Left ventricle myocardium inferior (tissue), 1 donor: ENCODE measurements at regions not wholly inside any gene's neighbourhood (a gene's known extent, or its start where the extent isn't known, plus 50 kb on each side); places are given as distances from the start of the nearest gene placed in this dataset.

Source experiments
- DNase-seq: peaks from one replicate; pipeline ENCODE4 v3.0.0-alpha.2; 2020
- H3K27ac ChIP-seq: fragments of 200-600 bp; replicated peaks from 2 replicates; pipeline ENCODE4 v1.8.0; 2021
- H3K27me3 ChIP-seq: fragments of 200-600 bp; 2 replicates; pipeline ENCODE4 v1.8.0; 2021; ENCODE audit warnings: low read depth
- H3K36me3 ChIP-seq: fragments of 200-600 bp; 2 replicates; pipeline ENCODE4 v1.8.0; 2021
- H3K4me1 ChIP-seq: fragments of 200-600 bp; 2 replicates; pipeline ENCODE4 v1.8.0; 2021
- H3K4me3 ChIP-seq: fragments of 200-600 bp; 2 replicates; pipeline ENCODE4 v1.8.0; 2021; ENCODE audit warnings: mild to moderate bottlenecking, moderate library complexity
- H3K9me3 ChIP-seq: fragments of 200-600 bp; replicated peaks from 2 replicates; pipeline ENCODE4 v1.8.0; 2021
- intact Hi-C: fragments of 100-400 bp; cut with micrococcal nuclease; formaldehyde crosslinking; loops from one replicate; pipeline ENCODE4 v1.11.0; 2022
- TF ChIP-seq, protein P1 (sequence below): fragments of 200-600 bp; IDR thresholded peaks from 2 replicates; pipeline ENCODE4 v1.8.0; 2021; ENCODE audit warnings: antibody characterized with exemption, mild to moderate bottlenecking, borderline replicate concordance
- donor health status: DM: no; HTN: yes; CAD: no; lungs with severe emphysema.

DNA sequence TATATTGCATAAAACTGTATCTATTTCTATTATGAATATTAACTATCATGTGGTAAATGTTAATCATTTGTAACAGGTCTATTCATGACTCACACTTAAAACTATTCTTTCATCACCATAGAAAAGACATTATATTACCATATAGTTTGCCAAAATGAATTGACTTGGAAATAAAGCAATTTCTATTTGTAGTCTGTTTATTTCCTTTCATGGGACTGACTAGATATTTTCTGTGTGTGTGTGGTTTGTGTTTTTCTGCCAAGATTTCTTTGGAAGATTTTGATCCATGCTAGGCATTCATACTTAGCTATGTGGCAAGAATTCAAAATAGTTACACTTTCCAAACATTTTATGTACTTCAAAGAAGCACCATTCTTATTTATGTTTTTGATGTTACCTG is 522.5 kb upstream of the AGTR1 start:
- intact Hi-C loops = no loop called here
- Histone ChIP-seq H3K36me3 (no peaks in the 10 kb centered on the region), H3K4me3 (no peak overlapping the region), H3K27ac (no peak overlapping the region), H3K9me3 (no peaks in the 10 kb centered on the region), H3K27me3 (no peaks in the 10 kb centered on the region), H3K4me1 (no peaks in the 10 kb centered on the region)
- TF ChIP-seq, protein P1, sequence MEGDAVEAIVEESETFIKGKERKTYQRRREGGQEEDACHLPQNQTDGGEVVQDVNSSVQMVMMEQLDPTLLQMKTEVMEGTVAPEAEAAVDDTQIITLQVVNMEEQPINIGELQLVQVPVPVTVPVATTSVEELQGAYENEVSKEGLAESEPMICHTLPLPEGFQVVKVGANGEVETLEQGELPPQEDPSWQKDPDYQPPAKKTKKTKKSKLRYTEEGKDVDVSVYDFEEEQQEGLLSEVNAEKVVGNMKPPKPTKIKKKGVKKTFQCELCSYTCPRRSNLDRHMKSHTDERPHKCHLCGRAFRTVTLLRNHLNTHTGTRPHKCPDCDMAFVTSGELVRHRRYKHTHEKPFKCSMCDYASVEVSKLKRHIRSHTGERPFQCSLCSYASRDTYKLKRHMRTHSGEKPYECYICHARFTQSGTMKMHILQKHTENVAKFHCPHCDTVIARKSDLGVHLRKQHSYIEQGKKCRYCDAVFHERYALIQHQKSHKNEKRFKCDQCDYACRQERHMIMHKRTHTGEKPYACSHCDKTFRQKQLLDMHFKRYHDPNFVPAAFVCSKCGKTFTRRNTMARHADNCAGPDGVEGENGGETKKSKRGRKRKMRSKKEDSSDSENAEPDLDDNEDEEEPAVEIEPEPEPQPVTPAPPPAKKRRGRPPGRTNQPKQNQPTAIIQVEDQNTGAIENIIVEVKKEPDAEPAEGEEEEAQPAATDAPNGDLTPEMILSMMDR = no peak
- no peak for DNase-seq

DNA sequence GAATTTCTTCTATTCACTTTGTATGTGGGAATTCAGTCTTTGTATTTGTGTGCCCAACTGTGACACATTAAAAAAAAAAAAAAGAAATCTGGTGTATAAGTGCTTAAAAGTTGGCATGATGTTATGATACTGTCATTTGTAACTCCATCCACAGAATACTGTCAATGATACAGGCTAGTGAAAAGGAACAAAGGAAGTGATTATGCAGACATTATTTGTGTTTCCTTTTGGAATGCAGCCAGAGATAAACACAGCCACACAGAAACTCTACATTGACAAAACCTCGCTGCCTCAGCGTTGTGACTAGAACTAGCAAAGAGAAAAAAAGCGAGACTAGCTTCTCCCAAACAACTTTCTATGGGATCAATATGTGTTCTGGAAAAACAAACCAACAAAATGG is 519.2 kb upstream of the AGTR1 start:
- no peaks in the 10 kb centered on the region for H3K9me3 ChIP-seq
- H3K27me3 ChIP-seq = no peaks in the 10 kb centered on the region
- TF ChIP-seq, protein P1 = no peak
- H3K27ac ChIP-seq = no peak overlapping the region
- no peaks in the 10 kb centered on the region for H3K36me3 ChIP-seq
- intact Hi-C loops = no loop called here
- no peak for DNase-seq
- no peak overlapping the region for H3K4me3 ChIP-seq
- H3K4me1 ChIP-seq = no peaks in the 10 kb centered on the region

DNA sequence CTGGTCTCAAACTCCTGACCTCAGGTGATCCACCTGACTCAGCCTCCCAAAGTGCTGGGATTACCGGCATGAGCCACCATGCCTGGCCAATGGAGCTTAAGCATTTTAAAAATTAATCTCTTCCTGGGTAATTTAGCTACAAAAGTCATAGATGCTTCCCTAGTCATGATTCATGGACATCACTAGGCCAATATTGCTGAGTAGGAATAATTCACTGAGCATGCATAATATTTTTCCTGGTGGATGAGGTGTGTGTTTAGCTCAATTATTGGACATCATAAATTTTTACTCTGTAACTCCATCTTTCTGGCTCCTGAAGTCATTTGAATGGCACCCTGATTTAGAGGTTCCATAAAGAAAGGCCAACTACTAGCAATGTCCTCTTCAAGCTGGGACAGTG is 512.9 kb upstream of the AGTR1 start:
- Histone ChIP-seq H3K27me3 (no peaks in the 10 kb centered on the region), H3K9me3 (no peaks in the 10 kb centered on the region), H3K4me3 (no peak overlapping the region), H3K36me3 (no peaks in the 10 kb centered on the region), H3K4me1 (no peaks in the 10 kb centered on the region), H3K27ac (no peak overlapping the region)
- intact Hi-C loops = no loop called here
- TF ChIP-seq, protein P1 = no peak
- DNase-seq = no peak

DNA sequence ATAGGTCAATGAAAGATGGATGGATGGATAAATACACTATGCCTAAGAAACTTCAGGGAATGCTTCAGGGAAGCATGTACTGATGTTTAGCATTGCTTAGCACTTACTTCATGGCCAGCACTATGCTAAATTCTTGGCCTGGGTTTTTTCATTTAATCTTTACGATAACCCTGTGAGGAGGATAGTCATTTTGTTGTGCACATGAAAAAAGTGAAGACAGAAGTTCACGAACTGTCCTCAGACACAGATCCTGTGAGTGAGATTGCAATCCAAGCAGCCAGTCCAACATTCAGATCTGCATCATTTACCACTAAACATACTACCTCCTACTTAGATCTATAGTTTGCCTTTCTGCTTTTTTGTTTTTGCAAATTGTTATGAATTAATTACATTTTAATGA is 510.8 kb upstream of the AGTR1 start:
- Histone ChIP-seq H3K27ac (no peak overlapping the region), H3K27me3 (no peaks in the 10 kb centered on the region), H3K4me3 (no peak overlapping the region), H3K36me3 (no peaks in the 10 kb centered on the region), H3K4me1 (no peaks in the 10 kb centered on the region), H3K9me3 (no peaks in the 10 kb centered on the region)
- no peak for DNase-seq
- intact Hi-C loops = no loop called here
- TF ChIP-seq, protein P1 = no peak

DNA sequence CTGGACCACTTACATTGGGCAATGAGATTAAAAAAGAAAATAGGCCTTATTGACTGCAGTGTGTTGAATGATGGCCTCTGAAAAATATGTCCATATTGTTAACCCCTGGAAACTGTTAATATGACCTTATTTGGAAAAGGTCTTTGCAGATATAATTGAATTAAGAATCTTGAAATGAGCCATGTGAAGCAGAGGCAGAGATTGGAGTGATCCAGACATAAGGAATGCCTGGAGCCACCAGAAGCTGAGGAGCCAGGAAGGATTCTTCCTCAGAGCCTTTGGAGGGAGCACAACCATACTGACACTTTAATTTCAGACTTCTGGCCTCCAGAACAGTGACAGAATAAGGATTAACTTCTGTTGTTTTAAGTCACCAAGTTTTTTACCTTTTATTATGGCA is 510.4 kb upstream of the AGTR1 start:
- no peak overlapping the region for H3K4me3 ChIP-seq
- no peaks in the 10 kb centered on the region for H3K27me3 ChIP-seq
- DNase-seq = no peak
- H3K9me3 ChIP-seq = no peaks in the 10 kb centered on the region
- no peaks in the 10 kb centered on the region for H3K36me3 ChIP-seq
- H3K27ac ChIP-seq = no peak overlapping the region
- H3K4me1 ChIP-seq = no peaks in the 10 kb centered on the region
- intact Hi-C loops = no loop called here
- TF ChIP-seq, protein P1 = no peak
